IPS-20b (cell line): ENCODE measurements at regions not wholly inside any gene's neighbourhood (a gene's known extent, or its start where the extent isn't known, plus 50 kb on each side); places are given as distances from the start of the nearest gene placed in this dataset.

Source experiments
- H3K27ac ChIP-seq: one replicate; pipeline ENCODE4 v1.5.1; 2013; ENCODE audit warnings: low read length
- H3K27me3 ChIP-seq: 2 replicates; pipeline ENCODE4 v1.6.1; 2013; ENCODE audit warnings: mild to moderate bottlenecking, low read length, inconsistent platforms; ENCODE audit not compliant: insufficient read depth
- H3K36me3 ChIP-seq: 2 replicates; pipeline ENCODE4 v1.6.1; 2013; ENCODE audit warnings: low read depth, mild to moderate bottlenecking, inconsistent platforms, low read length, moderate library complexity; ENCODE audit not compliant: insufficient read depth
- H3K4me1 ChIP-seq: 2 replicates; pipeline ENCODE4 v1.6.1; 2013; ENCODE audit warnings: mild to moderate bottlenecking, control low read depth, inconsistent platforms, low read length, moderate library complexity; ENCODE audit not compliant: insufficient read depth
- H3K4me3 ChIP-seq: 2 replicates; pipeline ENCODE4 v1.5.1; 2013; ENCODE audit warnings: mild to moderate bottlenecking, low read length, inconsistent platforms
- H3K9ac ChIP-seq: 2 replicates; pipeline ENCODE4 v1.6.1; 2013; ENCODE audit warnings: low read depth, mild to moderate bottlenecking, inconsistent platforms, low read length, moderate library complexity
- H3K9me3 ChIP-seq: 2 replicates; pipeline ENCODE4 v1.6.1; 2013; ENCODE audit warnings: mild to moderate bottlenecking, low read depth, low read length, inconsistent platforms; ENCODE audit not compliant: insufficient read depth

GRCh38 chr9:108103046-108103693, 613.6 kb upstream of the KLF4 start:
- no peak overlapping the region for H3K9ac ChIP-seq
- H3K27ac ChIP-seq: no peak overlapping the region
- H3K9me3 ChIP-seq: no peaks in the 10 kb centered on the region
- H3K4me1 ChIP-seq: no peaks in the 10 kb centered on the region
- H3K4me3 ChIP-seq: no peak overlapping the region
- H3K36me3 ChIP-seq: no peaks in the 10 kb centered on the region
- no peaks in the 10 kb centered on the region for H3K27me3 ChIP-seq

GRCh38 chr9:108101410-108101809, 611.8 kb upstream of the KLF4 start:
- Histone ChIP-seq H3K4me1 (no peaks in the 10 kb centered on the region), H3K9me3 (no peaks in the 10 kb centered on the region), H3K27me3 (0 out of 2 replicates have a peak, but pooled peaks cover 4% of the 10 kb centered on the region), H3K36me3 (no peaks in the 10 kb centered on the region), H3K27ac (no peak overlapping the region), H3K4me3 (no peak overlapping the region), H3K9ac (no peak overlapping the region)

GRCh38 chr9:108100571-108100970, 611.0 kb upstream of the KLF4 start:
- H3K4me1 ChIP-seq: no peaks in the 10 kb centered on the region
- H3K4me3 ChIP-seq: no peak overlapping the region
- no peaks in the 10 kb centered on the region for H3K36me3 ChIP-seq
- H3K27ac ChIP-seq: no peak overlapping the region
- H3K9me3 ChIP-seq: no peaks in the 10 kb centered on the region
- H3K27me3 ChIP-seq: 0 out of 2 replicates have a peak, but pooled peaks cover 4% of the 10 kb centered on the region
- no peak overlapping the region for H3K9ac ChIP-seq

DNA sequence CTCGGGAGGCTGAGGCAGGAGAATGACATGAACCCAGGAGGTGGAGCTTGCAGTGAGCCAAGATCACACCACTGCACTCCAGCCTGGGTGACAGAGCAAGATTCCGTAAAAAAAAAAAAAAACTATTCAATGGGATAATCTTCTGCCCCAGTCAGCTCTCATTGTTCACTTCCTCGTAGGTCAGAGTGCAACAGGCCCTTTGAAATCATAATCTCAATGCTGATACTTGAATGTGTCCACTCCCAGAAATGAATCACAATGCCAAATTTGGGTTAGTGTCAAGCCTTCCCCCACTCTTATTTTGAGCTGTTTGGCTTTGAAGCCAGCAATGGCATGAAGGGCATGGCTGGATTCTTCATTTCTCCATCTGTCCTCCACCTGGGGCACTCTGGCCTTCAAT, 610.3 kb upstream of the KLF4 start:
- H3K4me1 ChIP-seq: peaks cover 5% of the 10 kb centered on the region; the same call in 1 of the 2 replicates
- no peak overlapping the region for H3K27ac ChIP-seq
- H3K9ac ChIP-seq: no peak overlapping the region
- no peak overlapping the region for H3K4me3 ChIP-seq
- no peaks in the 10 kb centered on the region for H3K9me3 ChIP-seq
- no peaks in the 10 kb centered on the region for H3K36me3 ChIP-seq
- 0 out of 2 replicates have a peak, but pooled peaks cover 4% of the 10 kb centered on the region for H3K27me3 ChIP-seq

DNA sequence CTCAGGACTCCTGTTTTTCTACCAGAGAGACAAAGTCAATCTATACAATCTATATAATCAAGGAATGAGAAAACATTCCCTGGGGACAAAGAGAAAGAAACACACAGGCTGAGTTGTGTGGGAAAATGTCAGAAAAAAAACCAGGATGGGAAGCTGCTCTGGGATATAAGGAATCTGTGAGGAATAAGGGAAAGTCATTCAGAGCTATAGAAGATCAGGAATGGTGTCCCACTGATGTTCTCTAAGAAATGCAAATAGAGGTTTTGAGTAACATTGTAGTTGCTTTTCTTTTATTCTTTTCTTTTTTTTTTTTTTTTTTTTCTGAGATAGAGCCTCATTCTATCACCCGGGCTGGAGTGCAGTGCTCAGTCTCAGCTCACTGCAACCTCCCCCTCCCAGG, 605.9 kb upstream of the KLF4 start:
- Histone ChIP-seq H3K9ac (no peak overlapping the region), H3K27ac (no peak overlapping the region), H3K27me3 (0 out of 2 replicates have a peak, but pooled peaks cover 4% of the 10 kb centered on the region), H3K4me1 (peaks cover 16% of the 10 kb centered on the region; the same call in 1 of the 2 replicates), H3K4me3 (no peak overlapping the region; the same call in 1 of the 2 replicates), H3K36me3 (no peaks in the 10 kb centered on the region), H3K9me3 (peaks cover 8% of the 10 kb centered on the region; the same call in 1 of the 2 replicates)

DNA sequence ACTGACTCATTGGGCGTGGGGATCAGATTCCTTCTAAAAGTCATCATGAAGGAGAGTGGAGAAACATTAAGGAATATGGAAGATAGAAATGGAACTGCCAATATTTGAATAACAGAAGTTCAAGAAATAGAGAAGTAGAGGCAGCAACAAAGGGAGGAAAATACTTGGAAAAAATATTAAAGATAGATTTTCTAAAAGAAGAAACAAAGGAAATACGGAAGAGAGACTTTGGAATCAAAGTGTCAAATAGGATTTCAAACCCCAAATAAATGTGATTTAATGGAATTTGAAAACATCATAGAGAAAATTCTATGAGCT, 605.1 kb upstream of the KLF4 start:
- Histone ChIP-seq H3K27me3 (0 out of 2 replicates have a peak, but pooled peaks cover 4% of the 10 kb centered on the region), H3K9me3 (peaks cover 8% of the 10 kb centered on the region; the same call in 1 of the 2 replicates), H3K4me3 (no peak overlapping the region), H3K4me1 (peaks cover 16% of the 10 kb centered on the region; the same call in 1 of the 2 replicates), H3K36me3 (no peaks in the 10 kb centered on the region), H3K27ac (no peak overlapping the region), H3K9ac (no peak overlapping the region)

GRCh38 chr9:108093773-108094675, 604.5 kb upstream of the KLF4 start:
- Histone ChIP-seq H3K4me3 (no peak overlapping the region), H3K27ac (no peak overlapping the region), H3K36me3 (no peaks in the 10 kb centered on the region), H3K27me3 (0 out of 2 replicates have a peak, but pooled peaks cover 4% of the 10 kb centered on the region), H3K9me3 (peaks cover 8% of the 10 kb centered on the region; the same call in 1 of the 2 replicates), H3K4me1 (peaks cover 16% of the 10 kb centered on the region; the same call in 1 of the 2 replicates), H3K9ac (no peak overlapping the region)

- no peak overlapping the region for H3K9ac ChIP-seq
Measured at GRCh38 chr9:108088916-108089315, 599.3 kb upstream of the KLF4 start.

DNA sequence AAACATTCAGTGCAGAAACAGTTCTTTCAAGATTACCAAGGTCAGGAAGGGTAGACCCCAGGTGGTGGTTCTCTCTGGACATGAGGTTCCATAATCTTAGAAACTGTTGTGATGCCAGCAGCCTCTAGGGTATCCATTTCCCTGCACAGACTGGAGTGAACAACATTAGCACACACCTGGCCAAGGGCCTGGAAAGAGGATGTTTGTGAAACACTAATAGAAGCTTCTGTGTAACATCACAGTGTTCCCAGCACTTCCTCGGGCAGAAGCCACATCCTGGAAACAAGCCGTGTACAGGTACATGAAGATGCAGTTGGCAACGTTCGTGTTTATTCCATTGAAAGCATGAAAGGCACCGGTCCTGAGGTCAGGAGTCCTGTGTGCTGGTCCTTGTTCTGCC, 598.2 kb upstream of the KLF4 start:
- Histone ChIP-seq H3K36me3 (no peaks in the 10 kb centered on the region), H3K27me3 (0 out of 2 replicates have a peak, but pooled peaks cover 14% of the 10 kb centered on the region), H3K27ac (no peak overlapping the region), H3K9ac (no peak overlapping the region), H3K4me1 (peaks cover 7% of the 10 kb centered on the region; the same call in 1 of the 2 replicates), H3K4me3 (no peak overlapping the region), H3K9me3 (peaks cover 5% of the 10 kb centered on the region; the same call in 1 of the 2 replicates)

More at GRCh38 chr9:108088916-108089315, 599.3 kb upstream of the KLF4 start:
- H3K4me1 ChIP-seq: peaks cover 10% of the 10 kb centered on the region; the same call in 1 of the 2 replicates
- no peaks in the 10 kb centered on the region for H3K36me3 ChIP-seq
- peaks cover 8% of the 10 kb centered on the region; the same call in 1 of the 2 replicates for H3K9me3 ChIP-seq
- H3K4me3 ChIP-seq: no peak overlapping the region
- no peak overlapping the region for H3K27ac ChIP-seq
- 0 out of 2 replicates have a peak, but pooled peaks cover 14% of the 10 kb centered on the region for H3K27me3 ChIP-seq

GRCh38 chr9:108086624-108087023, 597.1 kb upstream of the KLF4 start:
- H3K9me3 ChIP-seq: no peaks in the 10 kb centered on the region
- no peaks in the 10 kb centered on the region for H3K36me3 ChIP-seq
- H3K4me1 ChIP-seq: peaks cover 7% of the 10 kb centered on the region; the same call in 1 of the 2 replicates

DNA sequence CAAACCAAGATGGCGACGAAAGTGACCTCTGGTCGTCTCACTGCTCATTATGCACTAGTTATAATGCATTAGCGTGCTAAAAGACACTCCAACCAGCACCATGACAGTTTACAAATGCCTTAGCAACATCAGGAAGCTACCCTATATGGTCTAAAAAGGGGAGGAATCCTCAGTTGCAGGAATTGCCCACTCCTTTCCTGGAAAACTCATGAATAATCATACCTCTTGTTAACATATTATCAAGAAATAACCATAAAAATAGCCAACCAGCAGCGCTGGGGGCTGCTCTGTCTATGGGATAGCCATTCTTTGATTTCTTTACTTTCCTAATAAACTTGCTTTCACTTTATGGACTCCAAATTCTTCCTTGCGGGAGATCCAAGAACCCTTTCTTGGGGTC, 595.7 kb upstream of the KLF4 start:
- H3K4me3 ChIP-seq: no peak overlapping the region
- no peak overlapping the region for H3K9ac ChIP-seq
- H3K4me1 ChIP-seq: peaks cover 7% of the 10 kb centered on the region; the same call in 1 of the 2 replicates
- no peaks in the 10 kb centered on the region for H3K36me3 ChIP-seq
- no peak overlapping the region for H3K27ac ChIP-seq
- no peaks in the 10 kb centered on the region for H3K9me3 ChIP-seq
- H3K27me3 ChIP-seq: 0 out of 2 replicates have a peak, but pooled peaks cover 14% of the 10 kb centered on the region

More at GRCh38 chr9:108086624-108087023, 597.1 kb upstream of the KLF4 start:
- H3K9ac ChIP-seq: no peak overlapping the region
- no peak overlapping the region for H3K27ac ChIP-seq
- H3K4me3 ChIP-seq: no peak overlapping the region
- 0 out of 2 replicates have a peak, but pooled peaks cover 14% of the 10 kb centered on the region for H3K27me3 ChIP-seq
